ENCODE measurements at regions not wholly inside any gene's neighbourhood (a gene's known extent, or its start where the extent isn't known, plus 50 kb on each side); places are given as distances from the start of the nearest gene placed in this dataset.
A peak's percentile ranks its signal among the peaks of the same experiment; 100 is the strongest.

DNA sequence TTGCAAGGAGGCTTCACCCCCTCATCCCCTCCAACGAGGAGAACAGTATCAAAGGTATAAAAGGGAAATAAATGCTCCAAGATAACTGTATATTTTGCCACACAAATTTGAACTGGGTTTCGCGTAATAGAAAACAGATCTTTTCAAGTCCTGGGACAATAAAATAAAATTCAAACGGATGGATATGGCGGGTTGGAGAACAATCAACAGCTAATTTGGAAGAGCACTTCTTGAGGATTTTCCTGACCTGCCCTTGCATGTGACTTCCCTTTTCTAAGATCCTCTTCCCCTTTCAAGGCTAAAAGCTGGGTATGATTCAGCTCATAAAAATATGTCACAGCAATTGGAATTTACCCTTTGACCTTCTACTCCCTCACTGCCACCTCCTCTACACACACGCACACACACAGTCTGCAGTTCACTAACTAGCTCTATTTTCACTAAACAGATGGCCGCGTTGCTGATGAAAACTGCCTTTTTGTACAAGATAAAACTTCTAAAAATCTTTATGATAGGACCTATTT, 386.9 kb downstream of the FIGN start:
- Histone ChIP-seq H3K36me3 (ENCODE audit: low read length) (no peaks in the 10 kb centered on the region), H3K27me3 (ENCODE audit: low read length) (no peaks in the 10 kb centered on the region), H3K9me2 (replicated peaks; ENCODE audit: insufficient read depth, low read length) (no peaks in the 10 kb centered on the region), H3K9me3 (ENCODE audit: insufficient read depth, low read length) (no peaks in the 10 kb centered on the region), H2AFZ (ENCODE audit: low read depth, low read length, severe bottlenecking) (no peak overlapping the region), H3F3A (ENCODE audit: insufficient read depth) (no peaks in the 10 kb centered on the region), H3K9ac (ENCODE audit: low read length) (no peak overlapping the region), H3K27ac (ENCODE audit: low read depth, low read length) (no peak overlapping the region), H4K20me1 (ENCODE audit: low read depth, low read length) (no peaks in the 10 kb centered on the region), H3K4me2 (ENCODE audit: low read depth, low read length, poor library complexity, severe bottlenecking) (no peak overlapping the region), H3K79me2 (ENCODE audit: insufficient read depth, low read length) (no peaks in the 10 kb centered on the region), H3K4me3 (ENCODE audit: insufficient read depth, low read length, poor library complexity, severe bottlenecking) (no peak overlapping the region)
- no peak for TF ChIP-seq EZH2phosphoT487 (conservative IDR thresholded peaks at IDR 0.05; ENCODE audit: low read length)
- TF ChIP-seq, protein P1, sequence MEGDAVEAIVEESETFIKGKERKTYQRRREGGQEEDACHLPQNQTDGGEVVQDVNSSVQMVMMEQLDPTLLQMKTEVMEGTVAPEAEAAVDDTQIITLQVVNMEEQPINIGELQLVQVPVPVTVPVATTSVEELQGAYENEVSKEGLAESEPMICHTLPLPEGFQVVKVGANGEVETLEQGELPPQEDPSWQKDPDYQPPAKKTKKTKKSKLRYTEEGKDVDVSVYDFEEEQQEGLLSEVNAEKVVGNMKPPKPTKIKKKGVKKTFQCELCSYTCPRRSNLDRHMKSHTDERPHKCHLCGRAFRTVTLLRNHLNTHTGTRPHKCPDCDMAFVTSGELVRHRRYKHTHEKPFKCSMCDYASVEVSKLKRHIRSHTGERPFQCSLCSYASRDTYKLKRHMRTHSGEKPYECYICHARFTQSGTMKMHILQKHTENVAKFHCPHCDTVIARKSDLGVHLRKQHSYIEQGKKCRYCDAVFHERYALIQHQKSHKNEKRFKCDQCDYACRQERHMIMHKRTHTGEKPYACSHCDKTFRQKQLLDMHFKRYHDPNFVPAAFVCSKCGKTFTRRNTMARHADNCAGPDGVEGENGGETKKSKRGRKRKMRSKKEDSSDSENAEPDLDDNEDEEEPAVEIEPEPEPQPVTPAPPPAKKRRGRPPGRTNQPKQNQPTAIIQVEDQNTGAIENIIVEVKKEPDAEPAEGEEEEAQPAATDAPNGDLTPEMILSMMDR (IDR thresholded peaks at IDR 0.05; ENCODE audit: insufficient read depth, low read length, poor library complexity, severe bottlenecking), result no peak

DNA sequence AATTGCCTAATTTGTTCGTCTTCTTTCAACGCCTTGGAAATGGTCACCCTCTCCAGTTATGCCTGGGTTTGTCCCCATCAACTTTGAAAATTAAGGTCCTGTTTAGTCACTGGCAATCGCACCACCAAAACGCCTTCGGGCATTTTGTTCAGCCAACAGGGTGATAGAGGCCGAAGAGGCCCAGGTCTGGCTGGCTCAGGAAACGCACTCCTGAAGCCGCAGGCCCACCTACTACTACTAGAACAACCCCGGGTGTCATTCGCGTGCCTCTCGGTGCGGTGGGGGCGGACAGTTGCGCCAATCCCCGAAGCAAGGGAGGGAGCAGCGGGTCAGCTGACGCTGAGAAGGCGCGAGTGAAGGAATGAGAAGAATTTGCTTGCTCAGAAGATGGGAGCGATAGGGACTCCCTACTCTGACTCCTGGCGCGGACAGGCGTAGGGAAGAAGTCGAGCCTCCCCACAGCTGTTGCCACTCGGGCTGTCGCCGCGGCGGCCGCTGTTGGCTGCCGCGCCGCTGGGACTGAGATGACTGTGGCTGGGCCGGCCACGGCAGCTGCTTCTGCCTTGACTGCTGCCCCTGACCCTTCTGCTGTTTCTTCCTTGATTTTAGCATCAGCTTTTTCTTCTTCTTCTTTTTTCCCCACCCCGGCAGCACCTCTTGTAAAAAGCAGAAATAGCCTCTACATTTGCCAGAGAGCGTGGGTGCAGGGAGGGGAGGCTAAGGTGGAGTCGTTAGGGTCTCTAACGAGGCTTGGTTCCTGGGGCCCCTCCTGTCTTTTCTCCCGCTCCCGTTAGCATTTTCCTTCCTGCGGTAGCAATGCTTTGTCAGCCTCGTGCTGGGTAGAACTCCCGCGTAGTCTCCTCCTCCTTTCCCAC, 387.6 kb downstream of the FIGN start:
- Histone ChIP-seq H3K9me2 (replicated peaks; ENCODE audit: insufficient read depth, low read length) (no peaks in the 10 kb centered on the region), H3K4me3 (ENCODE audit: insufficient read depth, low read length, poor library complexity, severe bottlenecking) (no peak overlapping the region), H3K9me3 (ENCODE audit: insufficient read depth, low read length) (no peaks in the 10 kb centered on the region), H3K27ac (ENCODE audit: low read depth, low read length) (no peak overlapping the region), H3K27me3 (ENCODE audit: low read length) (no peaks in the 10 kb centered on the region), H2AFZ (ENCODE audit: low read depth, low read length, severe bottlenecking) (no peak overlapping the region), H3K4me2 (ENCODE audit: low read depth, low read length, poor library complexity, severe bottlenecking) (no peak overlapping the region), H3K9ac (ENCODE audit: low read length) (no peak overlapping the region), H3K36me3 (ENCODE audit: low read length) (no peaks in the 10 kb centered on the region), H3F3A (ENCODE audit: insufficient read depth) (no peaks in the 10 kb centered on the region), H3K79me2 (ENCODE audit: insufficient read depth, low read length) (no peaks in the 10 kb centered on the region), H4K20me1 (ENCODE audit: low read depth, low read length) (no peaks in the 10 kb centered on the region)
- TF ChIP-seq EZH2phosphoT487 (conservative IDR thresholded peaks at IDR 0.05; ENCODE audit: low read length), result no peak
- TF ChIP-seq, protein P1 (IDR thresholded peaks at IDR 0.05; ENCODE audit: insufficient read depth, low read length, poor library complexity, severe bottlenecking), result no peak

DNA sequence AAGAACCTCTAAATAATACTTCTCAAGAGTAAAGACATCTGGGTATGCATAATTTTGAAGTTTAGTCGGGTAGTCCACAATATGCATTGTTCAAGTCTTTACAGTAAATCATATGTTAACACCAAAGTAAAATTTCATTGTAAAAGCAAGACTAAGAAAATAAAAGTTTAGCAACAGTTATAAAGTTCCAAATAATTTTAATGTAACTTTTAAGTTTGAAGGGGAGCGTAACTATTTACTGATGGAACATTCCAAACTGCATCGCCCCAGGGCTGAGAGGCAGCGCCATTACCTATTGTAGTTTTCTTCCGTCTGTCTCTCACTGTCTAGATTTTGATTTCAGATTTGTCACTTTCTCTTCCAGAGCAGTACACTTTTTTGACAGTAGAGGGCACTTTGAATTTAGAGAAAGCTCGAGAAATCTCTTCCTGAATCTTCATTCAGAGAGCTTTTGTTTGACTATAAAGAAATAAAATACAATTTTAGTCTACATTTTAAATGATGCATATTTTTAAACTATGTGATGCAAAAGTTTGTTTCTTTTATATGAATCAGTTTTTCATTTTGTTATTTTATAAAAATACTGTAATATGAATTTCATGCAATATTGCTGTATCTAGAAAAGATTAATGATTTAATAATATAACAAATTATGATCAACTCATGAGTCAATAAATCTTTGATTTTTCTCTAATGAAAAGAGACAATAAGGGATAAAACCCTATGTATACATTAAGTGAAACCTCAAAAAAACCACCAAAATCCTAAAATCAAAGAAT, 389.8 kb downstream of the FIGN start:
- H3K27me3 ChIP-seq (ENCODE audit: low read length), result no peaks in the 10 kb centered on the region
- no peak overlapping the region for H3K27ac ChIP-seq (ENCODE audit: low read depth, low read length)
- TF ChIP-seq, protein P1 (IDR thresholded peaks at IDR 0.05; ENCODE audit: insufficient read depth, low read length, poor library complexity, severe bottlenecking), result peak; percentile 38
- TF ChIP-seq EZH2phosphoT487 (conservative IDR thresholded peaks at IDR 0.05; ENCODE audit: low read length), result no peak
- no peak overlapping the region for H3K4me2 ChIP-seq (ENCODE audit: low read depth, low read length, poor library complexity, severe bottlenecking)
- no peak overlapping the region for H3K4me3 ChIP-seq (ENCODE audit: insufficient read depth, low read length, poor library complexity, severe bottlenecking)
- H2AFZ ChIP-seq (ENCODE audit: low read depth, low read length, severe bottlenecking), result peak overlapping the region; percentile 56
- H3F3A ChIP-seq (ENCODE audit: insufficient read depth), result no peaks in the 10 kb centered on the region
- no peaks in the 10 kb centered on the region for H4K20me1 ChIP-seq (ENCODE audit: low read depth, low read length)
- H3K79me2 ChIP-seq (ENCODE audit: insufficient read depth, low read length), result no peaks in the 10 kb centered on the region
- no peaks in the 10 kb centered on the region for H3K9me2 ChIP-seq (replicated peaks; ENCODE audit: insufficient read depth, low read length)
- no peaks in the 10 kb centered on the region for H3K9me3 ChIP-seq (ENCODE audit: insufficient read depth, low read length)
- H3K36me3 ChIP-seq (ENCODE audit: low read length), result no peaks in the 10 kb centered on the region
- H3K9ac ChIP-seq (ENCODE audit: low read length), result no peak overlapping the region
